GM12878 (cell line): ENCODE measurements at regions not wholly inside any gene's neighbourhood (a gene's known extent, or its start where the extent isn't known, plus 50 kb on each side); places are given as distances from the start of the nearest gene placed in this dataset.

ENCODE experiments used
- ATAC-seq: fragments of 200-7000 bp; cut with Tn5 transposase; 3 replicates; pipeline ENCODE4 v1.9.1; 2020; ENCODE audit warnings: mild to moderate bottlenecking, moderate library complexity
- BruUV-seq: library from RNA; stranded (reverse); fragments of 400-500 nt; replicated peaks from 2 replicates; lab custom pipeline; 2021; lab: Mats Ljungman, UMichigan
- CTCF ChIA-PET: fragments of 300-600 bp; sonication (Branson Sonifier 250); formaldehyde crosslinking; extraction: SDS; loops from one replicate; lab custom pipeline; 2021; ENCODE audit warnings: inconsistent platforms; lab: Yijun Ruan, JAX
- POLR2A ChIA-PET: fragments of 350-600 bp; formaldehyde crosslinking; extraction: SDS; loops from one replicate; lab custom pipeline; 2021; ENCODE audit warnings: inconsistent platforms; lab: Charles Lee
- RAD21 ChIA-PET: fragments of 300-600 bp; sonication (Branson Sonifier 250); formaldehyde crosslinking; loops from one replicate; lab custom pipeline; 2023; ENCODE audit warnings: antibody characterized with exemption; ENCODE audit not compliant: unreplicated experiment; lab: Charles Lee
- SMC1A ChIA-PET: fragments of 300-600 bp; sonication (Branson Sonifier 250); formaldehyde crosslinking; loops from one replicate; lab custom pipeline; 2023; ENCODE audit not compliant: unreplicated experiment, uncharacterized antibody; lab: Charles Lee
- DNase-seq: peaks from one replicate; pipeline ENCODE4 v3.0.0-alpha.2; 2011; ENCODE audit warnings: low read depth, low spot score
- FAIRE-seq: peaks from 3 replicates; lab custom pipeline; 2011; peaks lifted over from hg19 to GRCh38; lab: Jason Lieb, UNC
- H2AFZ ChIP-seq: 2 replicates; pipeline ENCODE4 v1.6.0; 2011; ENCODE audit warnings: low read depth, low read length, control low read depth; ENCODE audit not compliant: control insufficient read depth
- H3K27ac ChIP-seq: 2 replicates; pipeline ENCODE4 v1.5.1; 2011; ENCODE audit warnings: control low read depth; ENCODE audit not compliant: control insufficient read depth, insufficient read depth
- H3K27me3 ChIP-seq, 2 experiments: replicated peaks in 1 of 2; 2 replicates each; pipeline versions ENCODE4 v1.6.0 to v1.6.1; 2011; ENCODE audit warnings: low read length in 1 of 2; ENCODE audit not compliant: control insufficient read depth in 2 of 2, insufficient read depth in 2 of 2
- H3K36me3 ChIP-seq, 2 experiments: 2 replicates each; pipeline ENCODE4 v1.5.1; 2011; ENCODE audit warnings: low read length in 1 of 2; ENCODE audit not compliant: control insufficient read depth in 2 of 2, insufficient read depth in 2 of 2
- H3K4me1 ChIP-seq: 2 replicates; pipeline ENCODE4 v1.6.1; 2011; ENCODE audit warnings: mild to moderate bottlenecking, low read length, moderate library complexity, mixed read lengths; ENCODE audit not compliant: control insufficient read depth, insufficient read depth
- H3K4me2 ChIP-seq: 2 replicates; pipeline ENCODE4 v1.6.0; 2011; ENCODE audit warnings: control low read depth; ENCODE audit not compliant: control insufficient read depth, insufficient read depth
- H3K4me3 ChIP-seq: fragments of 200-600 bp; sonication (generic); 2 replicates; pipeline ENCODE4 v1.5.1; 2016
- H3K79me2 ChIP-seq: 2 replicates; pipeline ENCODE4 v1.6.0; 2011; ENCODE audit warnings: low read length; ENCODE audit not compliant: control insufficient read depth, insufficient read depth
- H3K9ac ChIP-seq: 2 replicates; pipeline ENCODE4 v1.8.0; 2011; ENCODE audit warnings: low read length, control low read depth, mixed read lengths; ENCODE audit not compliant: control insufficient read depth, insufficient read depth
- H3K9me3 ChIP-seq: replicated peaks from 3 replicates; pipeline ENCODE4 v1.5.1; 2011; ENCODE audit warnings: mild to moderate bottlenecking, low read length; ENCODE audit not compliant: control insufficient read depth, insufficient read depth
- H4K20me1 ChIP-seq: 2 replicates; pipeline ENCODE4 v1.6.0; 2011; ENCODE audit not compliant: control insufficient read depth, insufficient read depth
- FOXK2 ChIP-seq: fragments of 450-650 bp; IDR thresholded peaks from 2 replicates; pipeline ENCODE4 v1.6.1; 2017; ENCODE audit warnings: mild to moderate bottlenecking, moderate library complexity
- NFIC ChIP-seq: IDR thresholded peaks from 2 replicates; pipeline ENCODE4 v1.6.1; 2012; ENCODE audit warnings: low read depth, mild to moderate bottlenecking, inconsistent platforms, low read length, moderate library complexity
- PRDM15 ChIP-seq: fragments of 450-650 bp; formaldehyde crosslinking; IDR thresholded peaks from 2 replicates; pipeline ENCODE4 v1.4.0; 2020; ENCODE audit warnings: mild to moderate bottlenecking, moderate library complexity
- SIX5 ChIP-seq: IDR thresholded peaks from 2 replicates; pipeline ENCODE4 v1.6.1; 2011; ENCODE audit warnings: mild to moderate bottlenecking, low read depth, low read length, moderate library complexity; ENCODE audit not compliant: severe bottlenecking
- SP1 ChIP-seq: IDR thresholded peaks from one replicate; pipeline ENCODE4 v1.6.1; 2011; ENCODE audit warnings: low read depth, low read length
- SUZ12 ChIP-seq: fragments of 200-600 bp; sonication (generic); IDR thresholded peaks from one replicate; pipeline ENCODE4 v1.6.1; 2018; ENCODE audit warnings: antibody characterized with exemption, mild to moderate bottlenecking; ENCODE audit not compliant: unreplicated experiment
- WGBS: methylation state at CpG from one replicate; pipeline ENCODE4 v1.1.6; 2016; ENCODE audit warnings: low lambda C conversion rate; ENCODE audit not compliant: insufficient replicate concordance, insufficient coverage; ENCODE audit errors: missing lambda C conversion rate; 5-methylcytosine and 5-hydroxymethylcytosine counted together
- in situ Hi-C: fragments of 300-500 bp; cut with MboI; formaldehyde crosslinking; loops from 9 replicates; pipeline ENCODE4 v1.14.3; 2018; ENCODE audit warnings: mixed read lengths
- intact Hi-C: fragments of 100-400 bp; cut with micrococcal nuclease; formaldehyde crosslinking; loops from one replicate; pipeline ENCODE4 v1.14.2; 2022; ENCODE audit not compliant: unreplicated experiment
- TF ChIP-seq, protein P1 (sequence below), 3 experiments: IDR thresholded peaks in 2 of 3; conservative IDR thresholded peaks in 1 of 3; 2 replicates each; pipeline ENCODE4 v1.5.1; 2011; ENCODE audit warnings: low read depth in 3 of 3, low read length in 3 of 3, mild to moderate bottlenecking in 3 of 3, control low read depth in 2 of 3, moderate library complexity in 2 of 3, inconsistent platforms in 1 of 3, mixed read lengths in 1 of 3; ENCODE audit not compliant: control insufficient read depth in 2 of 3, insufficient read depth in 1 of 3; ENCODE audit errors: extremely low read depth in 1 of 3
- TF ChIP-seq, protein P2 (sequence below): fragments of 450-650 bp; IDR thresholded peaks from 2 replicates; pipeline ENCODE4 v1.6.1; 2017; ENCODE audit warnings: mild to moderate bottlenecking, low read depth, inconsistent platforms; ENCODE audit not compliant: poor library complexity, severe bottlenecking

GRCh38 chr13:90068658-90069057, 1278.8 kb upstream of the MIR17HG start (continued):
- TF ChIP-seq PRDM15 (CRISPR knock-in tag) (no peak), SP1 (no peak)
- TF ChIP-seq, protein P1, sequence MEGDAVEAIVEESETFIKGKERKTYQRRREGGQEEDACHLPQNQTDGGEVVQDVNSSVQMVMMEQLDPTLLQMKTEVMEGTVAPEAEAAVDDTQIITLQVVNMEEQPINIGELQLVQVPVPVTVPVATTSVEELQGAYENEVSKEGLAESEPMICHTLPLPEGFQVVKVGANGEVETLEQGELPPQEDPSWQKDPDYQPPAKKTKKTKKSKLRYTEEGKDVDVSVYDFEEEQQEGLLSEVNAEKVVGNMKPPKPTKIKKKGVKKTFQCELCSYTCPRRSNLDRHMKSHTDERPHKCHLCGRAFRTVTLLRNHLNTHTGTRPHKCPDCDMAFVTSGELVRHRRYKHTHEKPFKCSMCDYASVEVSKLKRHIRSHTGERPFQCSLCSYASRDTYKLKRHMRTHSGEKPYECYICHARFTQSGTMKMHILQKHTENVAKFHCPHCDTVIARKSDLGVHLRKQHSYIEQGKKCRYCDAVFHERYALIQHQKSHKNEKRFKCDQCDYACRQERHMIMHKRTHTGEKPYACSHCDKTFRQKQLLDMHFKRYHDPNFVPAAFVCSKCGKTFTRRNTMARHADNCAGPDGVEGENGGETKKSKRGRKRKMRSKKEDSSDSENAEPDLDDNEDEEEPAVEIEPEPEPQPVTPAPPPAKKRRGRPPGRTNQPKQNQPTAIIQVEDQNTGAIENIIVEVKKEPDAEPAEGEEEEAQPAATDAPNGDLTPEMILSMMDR (IDR thresholded peaks at IDR 0.05 in 2 of 3, conservative IDR thresholded peaks at IDR 0.05 in 1 of 3; ENCODE audit: control insufficient read depth in 2 of 3, extremely low read depth in 1 of 3, insufficient read depth in 1 of 3, low read depth in 3 of 3, low read length in 3 of 3) = no peak

- in situ Hi-C loops = no loop called here
- ChIA-PET SMC1A (no interaction called here), POLR2A (no interaction called here), RAD21 (no interaction called here), CTCF (no interaction called here)
- ATAC-seq (no peak), FAIRE-seq (no peak), DNase-seq (no peak)
- H3K4me3 ChIP-seq = no peak overlapping the region
- H3K27me3 ChIP-seq = no peaks in the 10 kb centered on the region
- BruUV-seq = no TSS peak
- 0% methylated on average over 1 of the region's 1 CpG for WGBS
- H2AFZ ChIP-seq = no peak overlapping the region
- no peak overlapping the region for H3K27ac ChIP-seq
- H3K36me3 ChIP-seq = no peaks in the 10 kb centered on the region
- no peaks in the 10 kb centered on the region for H3K4me1 ChIP-seq
- intact Hi-C loops = no loop called here
- no peaks in the 10 kb centered on the region for H4K20me1 ChIP-seq
- TF ChIP-seq FOXK2 (no peak), SIX5 (no peak), SUZ12 (no peak), NFIC (no peak)
- TF ChIP-seq, protein P2, sequence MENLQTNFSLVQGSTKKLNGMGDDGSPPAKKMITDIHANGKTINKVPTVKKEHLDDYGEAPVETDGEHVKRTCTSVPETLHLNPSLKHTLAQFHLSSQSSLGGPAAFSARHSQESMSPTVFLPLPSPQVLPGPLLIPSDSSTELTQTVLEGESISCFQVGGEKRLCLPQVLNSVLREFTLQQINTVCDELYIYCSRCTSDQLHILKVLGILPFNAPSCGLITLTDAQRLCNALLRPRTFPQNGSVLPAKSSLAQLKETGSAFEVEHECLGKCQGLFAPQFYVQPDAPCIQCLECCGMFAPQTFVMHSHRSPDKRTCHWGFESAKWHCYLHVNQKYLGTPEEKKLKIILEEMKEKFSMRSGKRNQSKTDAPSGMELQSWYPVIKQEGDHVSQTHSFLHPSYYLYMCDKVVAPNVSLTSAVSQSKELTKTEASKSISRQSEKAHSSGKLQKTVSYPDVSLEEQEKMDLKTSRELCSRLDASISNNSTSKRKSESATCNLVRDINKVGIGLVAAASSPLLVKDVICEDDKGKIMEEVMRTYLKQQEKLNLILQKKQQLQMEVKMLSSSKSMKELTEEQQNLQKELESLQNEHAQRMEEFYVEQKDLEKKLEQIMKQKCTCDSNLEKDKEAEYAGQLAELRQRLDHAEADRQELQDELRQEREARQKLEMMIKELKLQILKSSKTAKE = no peak
- no peaks in the 10 kb centered on the region for H3K9me3 ChIP-seq
- H3K4me2 ChIP-seq = no peak overlapping the region
- no peak overlapping the region for H3K9ac ChIP-seq
- no peaks in the 10 kb centered on the region for H3K79me2 ChIP-seq
Observed at GRCh38 chr13:90070362-90070761, 1277.1 kb upstream of the MIR17HG start.
